ENCODE measurements at regions not wholly inside any gene's neighbourhood (a gene's known extent, or its start where the extent isn't known, plus 50 kb on each side); places are given as distances from the start of the nearest gene placed in this dataset.

DNA sequence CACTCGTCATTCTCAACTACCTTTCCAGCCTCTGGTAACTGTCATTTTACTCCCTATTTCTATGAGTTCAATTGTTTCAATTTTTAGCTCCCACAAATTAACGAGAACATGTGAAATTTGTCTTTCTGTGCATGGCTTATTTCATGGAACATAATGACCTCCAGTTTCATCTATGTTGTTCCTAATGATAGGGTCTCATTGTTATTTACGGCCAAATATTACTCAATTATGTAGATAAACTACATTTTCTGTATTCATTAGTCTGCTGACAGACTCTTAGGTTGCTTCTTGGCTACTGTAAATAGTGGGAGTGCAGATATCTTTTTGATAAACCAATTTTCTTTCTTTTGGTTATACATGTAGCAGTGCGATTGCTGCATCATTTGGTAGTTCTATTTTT, 374.9 kb upstream of the ROBO1 start:
- Histone ChIP-seq H3K9me3 (ENCODE audit: control insufficient read depth, insufficient read depth, low read length) (no peaks in the 10 kb centered on the region), H3K9ac (ENCODE audit: low read depth, low read length) (no peak overlapping the region), H3K4me1 (ENCODE audit: insufficient read depth, low read length) (no peaks in the 10 kb centered on the region), H3K36me3 (ENCODE audit: insufficient read depth, low read length) (no peaks in the 10 kb centered on the region)

DNA sequence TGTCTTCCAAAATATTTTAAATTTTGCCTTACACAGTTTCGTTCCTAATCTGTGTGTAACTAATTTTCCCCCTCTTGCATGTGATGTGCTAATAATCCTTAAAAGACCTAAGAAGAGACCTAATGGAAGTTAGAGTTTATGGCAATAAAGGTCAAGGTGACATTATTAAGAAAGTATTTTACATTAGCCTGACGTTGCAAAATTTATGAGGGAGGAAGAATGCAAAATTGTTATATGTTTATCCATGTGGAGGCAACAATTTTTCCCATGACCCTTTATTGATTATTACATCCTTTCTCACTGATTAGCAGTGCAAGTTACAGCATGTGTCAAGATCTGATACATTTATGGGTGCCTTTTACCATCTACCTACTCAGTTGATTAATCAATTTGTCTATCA, 373.8 kb upstream of the ROBO1 start:
- Histone ChIP-seq H3K4me1 (ENCODE audit: insufficient read depth, low read length) (no peaks in the 10 kb centered on the region), H3K9me3 (ENCODE audit: control insufficient read depth, insufficient read depth, low read length) (no peaks in the 10 kb centered on the region), H3K9ac (ENCODE audit: low read depth, low read length) (no peak overlapping the region), H3K36me3 (ENCODE audit: insufficient read depth, low read length) (no peaks in the 10 kb centered on the region)

DNA sequence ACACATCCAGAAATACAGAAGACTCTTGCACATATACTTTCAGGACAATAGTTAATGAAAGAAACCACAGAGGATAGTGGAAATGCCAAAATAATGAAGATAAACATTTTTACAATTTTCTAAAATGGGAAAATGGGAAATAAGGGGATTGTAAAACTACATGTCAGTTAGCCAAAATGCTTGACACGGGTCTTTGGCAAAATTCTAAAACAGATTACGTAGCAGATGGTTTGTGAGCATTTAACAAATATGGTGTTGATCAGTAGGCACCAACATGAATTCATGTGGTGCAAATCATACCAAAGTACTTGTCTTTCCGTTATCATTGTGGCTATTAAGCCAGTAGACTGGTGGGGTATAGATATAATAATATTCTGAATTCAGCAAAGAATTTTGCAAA, 348.5 kb upstream of the ROBO1 start:
- H3K36me3 ChIP-seq (ENCODE audit: insufficient read depth, low read length) = no peaks in the 10 kb centered on the region
- H3K4me1 ChIP-seq (ENCODE audit: insufficient read depth, low read length) = no peaks in the 10 kb centered on the region
- no peak overlapping the region for H3K9ac ChIP-seq (ENCODE audit: low read depth, low read length)
- no peaks in the 10 kb centered on the region for H3K9me3 ChIP-seq (ENCODE audit: control insufficient read depth, insufficient read depth, low read length)

DNA sequence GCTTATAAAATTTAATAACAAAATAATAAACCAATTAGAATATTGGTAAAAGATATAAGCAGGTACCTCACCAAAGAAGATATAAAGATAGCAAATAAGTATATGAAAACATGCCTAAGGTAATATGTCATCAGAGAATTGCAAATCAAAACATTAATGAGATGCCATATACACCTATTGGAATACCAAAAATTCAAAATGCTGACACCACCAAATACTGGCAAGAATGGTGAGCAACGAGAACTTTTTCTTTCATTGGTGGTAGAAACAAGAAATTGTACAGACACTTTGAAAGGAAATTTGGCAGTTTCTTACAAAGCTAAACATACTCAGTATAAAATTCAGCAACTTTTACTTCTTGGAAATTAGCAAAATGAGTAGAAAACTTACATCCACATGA, 346.9 kb upstream of the ROBO1 start:
- H3K9me3 ChIP-seq (ENCODE audit: control insufficient read depth, insufficient read depth, low read length) = no peaks in the 10 kb centered on the region
- H3K36me3 ChIP-seq (ENCODE audit: insufficient read depth, low read length) = no peaks in the 10 kb centered on the region

DNA sequence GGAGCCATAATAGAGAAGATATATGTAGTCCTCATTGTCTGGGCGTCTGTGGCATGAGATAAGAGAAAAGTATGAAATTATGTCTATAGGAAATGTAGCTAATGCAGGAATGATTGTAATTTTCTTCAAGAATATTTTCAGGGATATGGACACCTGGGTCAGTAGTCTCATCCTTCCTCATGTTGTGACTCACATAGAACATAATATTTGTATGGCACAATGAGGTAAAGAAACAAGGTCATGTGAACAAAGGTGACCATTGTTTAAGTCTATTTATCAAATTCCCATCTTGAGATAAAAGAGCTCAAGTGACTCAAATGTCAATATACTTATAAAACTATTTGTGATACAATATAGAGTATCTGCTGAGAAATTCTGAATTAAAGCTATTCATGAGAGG, 345.5 kb upstream of the ROBO1 start:
- no peaks in the 10 kb centered on the region for H3K9me3 ChIP-seq (ENCODE audit: control insufficient read depth, insufficient read depth, low read length)
- no peaks in the 10 kb centered on the region for H3K4me1 ChIP-seq (ENCODE audit: insufficient read depth, low read length)
- H3K9ac ChIP-seq (ENCODE audit: low read depth, low read length) = no peak overlapping the region
- H3K36me3 ChIP-seq (ENCODE audit: insufficient read depth, low read length) = no peaks in the 10 kb centered on the region

More for the DNA sequence above, 346.9 kb upstream of the ROBO1 start:
- no peak overlapping the region for H3K9ac ChIP-seq (ENCODE audit: low read depth, low read length)
- no peaks in the 10 kb centered on the region for H3K4me1 ChIP-seq (ENCODE audit: insufficient read depth, low read length)

DNA sequence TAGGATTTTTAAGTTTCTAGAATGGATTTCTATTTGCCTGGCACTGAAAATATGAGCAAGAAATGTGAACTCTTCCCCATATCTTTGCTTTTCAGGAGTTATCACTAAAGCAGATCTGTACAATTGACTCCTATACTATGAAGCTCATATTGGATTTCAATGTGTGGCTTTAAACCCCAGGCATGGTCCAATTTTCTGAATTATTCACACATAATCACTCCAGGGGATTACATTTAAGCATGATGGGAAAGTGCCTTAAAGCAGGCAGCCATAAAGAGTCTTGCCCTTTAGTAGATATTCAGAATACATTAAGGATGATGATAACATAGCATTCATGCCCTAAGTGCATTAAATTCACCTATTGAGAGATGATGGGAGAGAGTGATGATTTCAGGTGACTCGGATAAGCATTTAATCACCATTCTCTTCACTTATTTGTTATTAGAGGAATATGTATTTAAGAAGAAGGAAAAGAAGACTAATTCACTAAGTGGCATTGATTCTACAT, 331.8 kb upstream of the ROBO1 start:
- Histone ChIP-seq H3K9ac (ENCODE audit: low read depth, low read length) (no peak overlapping the region), H3K4me1 (ENCODE audit: insufficient read depth, low read length) (no peaks in the 10 kb centered on the region), H3K36me3 (ENCODE audit: insufficient read depth, low read length) (no peaks in the 10 kb centered on the region), H3K9me3 (ENCODE audit: control insufficient read depth, insufficient read depth, low read length) (no peaks in the 10 kb centered on the region)

DNA sequence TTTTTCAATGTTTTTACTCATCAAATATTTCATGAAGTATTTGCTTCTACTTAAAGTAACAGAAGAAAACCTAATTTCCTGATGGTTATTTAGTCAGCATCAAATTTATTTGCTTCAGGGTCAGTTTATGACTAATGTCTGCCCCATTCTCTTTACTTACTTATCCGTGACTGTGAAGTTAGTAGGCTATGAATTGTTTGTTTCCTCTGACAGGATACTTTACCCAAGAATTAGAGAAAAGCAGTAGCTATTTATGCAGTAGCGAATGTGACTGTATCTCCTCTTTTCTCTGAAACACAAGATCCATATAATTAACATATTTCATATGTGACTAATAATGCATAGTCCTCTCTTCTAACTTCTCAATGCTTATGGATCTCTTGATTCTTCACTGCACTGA, 329.9 kb upstream of the ROBO1 start:
- no peaks in the 10 kb centered on the region for H3K4me1 ChIP-seq (ENCODE audit: insufficient read depth, low read length)
- H3K36me3 ChIP-seq (ENCODE audit: insufficient read depth, low read length) = no peaks in the 10 kb centered on the region
- no peaks in the 10 kb centered on the region for H3K9me3 ChIP-seq (ENCODE audit: control insufficient read depth, insufficient read depth, low read length)
- no peak overlapping the region for H3K9ac ChIP-seq (ENCODE audit: low read depth, low read length)

DNA sequence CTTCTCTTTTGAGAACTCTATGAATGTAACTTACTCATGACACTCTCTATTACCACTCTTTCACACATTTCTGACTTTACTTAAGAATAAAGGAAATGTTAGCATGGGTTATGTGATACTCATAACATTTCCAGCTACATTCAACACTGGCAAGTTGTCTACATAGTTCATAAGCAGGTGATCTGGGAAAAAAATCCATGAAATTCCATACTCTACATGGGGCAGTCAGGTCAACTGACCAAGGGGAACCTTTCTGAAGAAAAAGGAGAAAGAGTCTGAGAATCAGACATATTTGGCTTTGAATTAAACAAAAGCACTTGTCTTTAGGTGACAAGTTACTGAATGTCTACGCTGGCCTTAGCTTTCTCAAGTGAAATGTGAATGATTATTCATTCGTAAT, 329.1 kb upstream of the ROBO1 start:
- Histone ChIP-seq H3K9ac (ENCODE audit: low read depth, low read length) (no peak overlapping the region), H3K36me3 (ENCODE audit: insufficient read depth, low read length) (no peaks in the 10 kb centered on the region), H3K9me3 (ENCODE audit: control insufficient read depth, insufficient read depth, low read length) (no peaks in the 10 kb centered on the region), H3K4me1 (ENCODE audit: insufficient read depth, low read length) (no peaks in the 10 kb centered on the region)

DNA sequence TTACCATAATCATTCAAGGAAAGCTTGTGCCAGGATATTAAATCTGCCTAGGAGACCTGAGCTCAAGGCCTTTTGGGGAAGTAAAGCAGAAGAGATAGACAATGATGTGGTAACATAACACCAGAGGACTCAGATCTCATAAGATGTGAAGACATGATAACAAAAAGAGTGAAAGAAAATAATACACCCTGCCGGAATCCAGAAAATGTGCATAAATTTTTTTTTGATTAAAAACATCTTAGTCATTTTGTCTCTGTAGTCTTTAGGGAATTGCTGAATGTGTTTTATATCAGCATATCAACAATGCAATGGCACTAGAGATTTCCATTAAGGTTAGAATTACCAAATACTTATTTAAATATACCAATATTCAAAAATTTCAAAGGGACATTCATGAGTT, 326.8 kb upstream of the ROBO1 start:
- H3K9me3 ChIP-seq (ENCODE audit: control insufficient read depth, insufficient read depth, low read length) = no peaks in the 10 kb centered on the region
- no peaks in the 10 kb centered on the region for H3K4me1 ChIP-seq (ENCODE audit: insufficient read depth, low read length)
- no peak overlapping the region for H3K9ac ChIP-seq (ENCODE audit: low read depth, low read length)
- H3K36me3 ChIP-seq (ENCODE audit: insufficient read depth, low read length) = no peaks in the 10 kb centered on the region

DNA sequence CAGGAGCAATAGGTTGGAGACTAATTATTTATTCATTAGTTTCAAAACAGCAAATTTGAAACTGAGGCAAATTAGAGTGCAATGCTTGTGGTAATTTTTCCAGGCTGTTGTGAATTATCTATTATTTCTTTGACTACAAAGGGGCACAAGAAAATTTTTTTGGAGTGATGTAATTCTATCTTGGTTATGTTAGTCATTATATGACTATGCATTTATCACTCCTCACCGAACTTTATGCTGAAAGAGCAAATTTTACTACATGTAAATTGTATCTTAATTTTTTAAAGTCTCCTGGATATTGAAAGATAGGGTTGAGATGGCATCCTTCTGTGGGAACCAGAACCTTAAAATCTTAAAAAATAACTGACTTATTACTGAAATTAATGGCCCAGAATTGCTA, 320.0 kb upstream of the ROBO1 start:
- H3K36me3 ChIP-seq (ENCODE audit: insufficient read depth, low read length) = no peaks in the 10 kb centered on the region
- no peaks in the 10 kb centered on the region for H3K4me1 ChIP-seq (ENCODE audit: insufficient read depth, low read length)
- H3K9me3 ChIP-seq (ENCODE audit: control insufficient read depth, insufficient read depth, low read length) = no peaks in the 10 kb centered on the region
- H3K9ac ChIP-seq (ENCODE audit: low read depth, low read length) = no peak overlapping the region

DNA sequence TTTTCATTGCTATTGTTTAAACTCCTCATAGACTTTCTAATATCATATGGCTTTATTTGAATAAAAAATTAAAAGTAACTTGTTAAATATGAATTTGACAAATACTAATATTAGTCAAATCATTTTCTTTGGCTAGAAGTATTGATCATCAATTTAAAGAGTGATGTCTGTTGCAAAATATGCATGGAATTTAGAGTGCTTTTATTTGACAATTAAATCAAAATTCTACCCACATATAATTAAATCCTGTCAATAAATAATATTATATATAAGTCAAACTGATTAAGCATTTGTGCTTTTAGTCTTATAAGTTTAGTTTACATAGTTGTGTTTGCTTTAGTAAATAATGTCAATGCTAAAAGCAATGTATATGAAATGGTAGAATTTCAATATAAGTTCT, 318.6 kb upstream of the ROBO1 start:
- Histone ChIP-seq H3K4me1 (ENCODE audit: insufficient read depth, low read length) (no peaks in the 10 kb centered on the region), H3K36me3 (ENCODE audit: insufficient read depth, low read length) (no peaks in the 10 kb centered on the region), H3K9me3 (ENCODE audit: control insufficient read depth, insufficient read depth, low read length) (no peaks in the 10 kb centered on the region), H3K9ac (ENCODE audit: low read depth, low read length) (no peak overlapping the region)

DNA sequence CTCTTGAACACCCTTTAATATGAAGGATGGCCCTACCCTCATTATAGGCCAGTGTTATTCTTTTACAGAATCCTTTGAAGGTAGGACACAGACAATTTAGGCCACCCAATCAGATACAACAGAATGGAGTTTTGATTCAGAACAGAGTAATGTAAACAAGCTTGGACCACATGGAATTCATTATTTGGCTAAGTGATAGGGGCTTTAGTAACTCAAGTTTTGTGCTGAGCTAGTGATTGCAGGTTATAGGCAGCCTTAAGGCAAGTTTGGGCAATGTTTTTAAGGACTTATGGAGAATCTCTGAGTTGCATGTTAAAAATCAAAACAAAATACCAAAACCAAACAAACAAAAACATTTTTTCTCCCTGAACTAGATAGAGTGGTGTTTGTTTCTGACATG, 312.1 kb upstream of the ROBO1 start:
- Histone ChIP-seq H3K4me1 (ENCODE audit: insufficient read depth, low read length) (no peaks in the 10 kb centered on the region; the same call in 1 of the 2 replicates), H3K9ac (ENCODE audit: low read depth, low read length) (no peak overlapping the region), H3K9me3 (ENCODE audit: control insufficient read depth, insufficient read depth, low read length) (no peaks in the 10 kb centered on the region), H3K36me3 (ENCODE audit: insufficient read depth, low read length) (no peaks in the 10 kb centered on the region)

DNA sequence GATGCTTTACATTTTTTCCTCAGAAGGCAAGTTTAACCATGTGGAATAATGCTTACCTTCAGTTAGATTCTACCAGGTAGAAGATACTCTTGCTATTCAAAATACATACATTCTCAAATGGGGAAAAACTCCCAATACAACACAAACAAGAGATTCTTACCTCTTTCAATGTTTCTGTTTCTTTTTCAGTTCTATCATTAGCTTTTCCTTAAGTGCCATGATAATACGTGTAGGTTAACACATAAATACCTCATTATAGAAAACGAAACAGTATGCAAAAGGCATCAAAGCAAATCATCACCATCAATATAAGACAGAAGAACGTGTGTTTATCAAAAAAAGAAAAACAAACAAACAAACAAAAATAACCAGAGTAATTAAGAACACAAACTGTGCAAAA, 300.7 kb upstream of the ROBO1 start:
- no peaks in the 10 kb centered on the region for H3K36me3 ChIP-seq (ENCODE audit: insufficient read depth, low read length)
- H3K4me1 ChIP-seq (ENCODE audit: insufficient read depth, low read length) = no peaks in the 10 kb centered on the region
- no peaks in the 10 kb centered on the region for H3K9me3 ChIP-seq (ENCODE audit: control insufficient read depth, insufficient read depth, low read length)
- H3K9ac ChIP-seq (ENCODE audit: low read depth, low read length) = no peak overlapping the region

DNA sequence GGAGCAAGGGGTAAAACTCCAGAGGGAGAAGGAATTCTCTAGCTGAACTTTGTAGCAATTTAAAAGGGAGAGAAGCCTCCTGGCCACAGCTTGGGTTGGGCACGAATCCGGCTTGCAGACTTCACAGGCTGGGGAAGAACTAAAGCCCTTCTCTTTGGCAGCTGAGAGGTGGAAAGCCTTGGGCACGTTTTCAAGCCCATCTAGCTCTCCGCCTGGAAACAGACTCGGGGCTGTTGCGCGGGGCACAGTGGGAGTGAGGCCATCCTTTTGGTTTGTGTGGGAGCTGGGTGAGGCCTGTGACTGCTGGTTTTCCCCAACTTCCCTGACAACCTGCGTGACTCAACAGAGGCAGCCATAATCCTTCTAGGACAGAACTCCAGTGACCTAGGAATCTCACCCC, 295.7 kb upstream of the ROBO1 start:
- no peaks in the 10 kb centered on the region for H3K9me3 ChIP-seq (ENCODE audit: control insufficient read depth, insufficient read depth, low read length)
- H3K4me1 ChIP-seq (ENCODE audit: insufficient read depth, low read length) = no peaks in the 10 kb centered on the region

DNA sequence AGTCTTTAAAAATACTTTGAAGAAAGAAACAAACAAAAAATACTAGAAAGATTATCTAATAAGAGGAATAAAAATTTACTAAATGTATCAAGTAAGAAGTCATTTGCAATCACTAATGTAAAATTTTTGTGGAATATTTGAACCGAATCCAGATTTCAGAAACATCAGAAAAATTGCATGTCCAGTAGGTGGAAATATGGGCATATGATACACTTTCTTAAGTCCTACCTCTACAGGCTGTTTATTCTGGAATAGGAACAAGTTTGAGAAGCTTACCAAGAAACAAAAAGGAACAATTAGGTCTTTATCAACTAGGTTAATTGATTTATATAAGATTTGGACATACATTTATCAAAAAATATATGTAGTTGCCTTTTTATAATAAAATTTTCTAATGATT, 292.9 kb upstream of the ROBO1 start:
- Histone ChIP-seq H3K9me3 (ENCODE audit: control insufficient read depth, insufficient read depth, low read length) (no peaks in the 10 kb centered on the region), H3K36me3 (ENCODE audit: insufficient read depth, low read length) (no peaks in the 10 kb centered on the region), H3K4me1 (ENCODE audit: insufficient read depth, low read length) (no peaks in the 10 kb centered on the region)

More for the DNA sequence above, 295.7 kb upstream of the ROBO1 start:
- H3K9ac ChIP-seq (ENCODE audit: low read depth, low read length) = no peak overlapping the region
- H3K36me3 ChIP-seq (ENCODE audit: insufficient read depth, low read length) = no peaks in the 10 kb centered on the region

DNA sequence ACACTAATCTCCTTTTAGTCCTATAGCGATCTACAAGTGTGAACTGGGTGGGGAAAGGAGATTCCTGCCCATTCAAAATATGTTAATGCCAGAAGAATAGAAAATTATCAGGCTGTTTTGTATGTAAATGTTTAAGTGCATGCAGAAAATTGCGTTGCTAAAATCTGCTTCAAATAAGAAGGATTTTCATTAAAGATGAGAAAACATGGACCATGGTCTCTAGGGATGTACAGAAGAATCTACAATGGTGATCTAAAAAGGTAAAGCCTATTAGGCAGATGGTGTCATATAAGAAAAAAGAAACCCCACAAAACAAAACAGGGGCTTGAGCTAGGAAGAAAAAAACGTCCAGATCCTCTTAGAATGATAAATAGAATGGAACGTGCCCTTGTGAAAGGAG, 287.5 kb upstream of the ROBO1 start:
- H3K9ac ChIP-seq (ENCODE audit: low read depth, low read length) = no peak overlapping the region
- H3K36me3 ChIP-seq (ENCODE audit: insufficient read depth, low read length) = no peaks in the 10 kb centered on the region
- no peaks in the 10 kb centered on the region for H3K4me1 ChIP-seq (ENCODE audit: insufficient read depth, low read length)
- H3K9me3 ChIP-seq (ENCODE audit: control insufficient read depth, insufficient read depth, low read length) = no peaks in the 10 kb centered on the region

More for the DNA sequence above, 292.9 kb upstream of the ROBO1 start:
- H3K9ac ChIP-seq (ENCODE audit: low read depth, low read length) = no peak overlapping the region

Data from ES-I3 (cell line).